ENCODE measurements at regions not wholly inside any gene's neighbourhood (a gene's known extent, or its start where the extent isn't known, plus 50 kb on each side); places are given as distances from the start of the nearest gene placed in this dataset.
"Not testable (repeated sequence)": the region's sequence is repeated elsewhere in the genome, so short reads cannot be mapped to it uniquely, and the experiment has no call there.

DNA sequence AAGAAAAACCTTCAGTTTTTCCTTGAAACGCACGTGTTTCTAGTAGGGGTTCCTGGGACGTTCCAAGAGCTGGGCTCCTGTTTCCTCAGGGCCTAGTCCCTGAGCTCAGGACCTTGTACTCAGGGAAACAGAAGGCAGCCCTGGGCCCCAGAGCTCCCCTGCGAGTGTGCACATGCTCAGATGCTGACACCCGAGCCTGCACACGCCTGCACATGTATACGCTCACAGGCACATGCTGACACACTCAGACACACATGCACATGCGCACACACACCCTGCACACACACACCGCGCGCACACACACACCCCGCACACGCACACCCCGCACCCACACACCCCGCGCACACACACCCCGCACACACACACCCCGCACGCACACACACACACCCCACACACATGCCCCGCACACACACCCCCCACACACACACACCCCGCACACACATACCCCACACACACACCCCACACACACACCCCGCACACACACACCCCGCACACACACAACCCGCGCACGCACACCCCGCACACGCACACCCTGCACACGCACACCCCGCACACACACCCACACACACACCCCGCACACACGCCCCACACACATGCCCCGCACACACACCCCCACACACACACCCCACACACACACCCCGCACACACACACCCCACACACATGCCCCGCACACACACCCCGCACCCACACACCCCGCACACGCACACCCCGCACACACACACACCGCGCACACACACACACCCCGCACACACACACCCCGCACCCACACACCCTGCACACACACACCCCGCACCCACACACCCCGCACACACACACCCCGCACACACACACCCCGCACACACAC is 52.2 kb downstream of the CALML3 start:
- H3K4me3 ChIP-seq (ENCODE audit: low read depth, poor library complexity, severe bottlenecking): no peak overlapping the region
- WGBS, 2 donors: 82 to 85% methylated on average over 30 to 31 of the region's 47 CpGs
- intact Hi-C loops (cut with DNase I; ENCODE audit: low total_unique reads): no loop called here
- TF ChIP-seq, protein P1, sequence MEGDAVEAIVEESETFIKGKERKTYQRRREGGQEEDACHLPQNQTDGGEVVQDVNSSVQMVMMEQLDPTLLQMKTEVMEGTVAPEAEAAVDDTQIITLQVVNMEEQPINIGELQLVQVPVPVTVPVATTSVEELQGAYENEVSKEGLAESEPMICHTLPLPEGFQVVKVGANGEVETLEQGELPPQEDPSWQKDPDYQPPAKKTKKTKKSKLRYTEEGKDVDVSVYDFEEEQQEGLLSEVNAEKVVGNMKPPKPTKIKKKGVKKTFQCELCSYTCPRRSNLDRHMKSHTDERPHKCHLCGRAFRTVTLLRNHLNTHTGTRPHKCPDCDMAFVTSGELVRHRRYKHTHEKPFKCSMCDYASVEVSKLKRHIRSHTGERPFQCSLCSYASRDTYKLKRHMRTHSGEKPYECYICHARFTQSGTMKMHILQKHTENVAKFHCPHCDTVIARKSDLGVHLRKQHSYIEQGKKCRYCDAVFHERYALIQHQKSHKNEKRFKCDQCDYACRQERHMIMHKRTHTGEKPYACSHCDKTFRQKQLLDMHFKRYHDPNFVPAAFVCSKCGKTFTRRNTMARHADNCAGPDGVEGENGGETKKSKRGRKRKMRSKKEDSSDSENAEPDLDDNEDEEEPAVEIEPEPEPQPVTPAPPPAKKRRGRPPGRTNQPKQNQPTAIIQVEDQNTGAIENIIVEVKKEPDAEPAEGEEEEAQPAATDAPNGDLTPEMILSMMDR (IDR thresholded peaks at IDR 0.05): no peak
- TF ChIP-seq POLR2A (IDR thresholded peaks at IDR 0.05): no peak
- DNase-seq (ENCODE audit: low spot score in 2 of 2): no peak

DNA sequence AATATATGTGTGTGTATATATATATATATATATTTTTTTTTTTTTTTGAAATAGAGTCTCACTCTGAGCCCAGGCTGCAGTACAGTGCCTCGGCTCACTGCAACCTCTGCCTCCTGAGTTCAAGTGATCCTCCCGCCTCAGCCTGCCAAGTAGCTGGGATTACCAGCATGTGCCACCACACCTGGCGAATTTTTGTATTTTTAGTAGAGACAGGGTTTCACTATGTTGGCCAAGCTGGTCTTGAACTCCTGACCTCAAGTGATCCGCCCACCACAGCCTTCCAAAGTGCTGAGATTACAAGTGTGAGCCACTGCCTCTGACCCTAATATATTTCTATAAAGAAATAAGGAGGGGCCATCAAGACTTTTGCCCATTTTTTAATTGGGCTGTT is 55.3 kb downstream of the CALML3 start:
- DNase-seq (ENCODE audit: low spot score in 2 of 2); H3K4me3 ChIP-seq (ENCODE audit: low read depth, poor library complexity, severe bottlenecking); intact Hi-C loops (cut with DNase I; ENCODE audit: low total_unique reads): not testable (repeated sequence)
- 71 to 73% methylated on average over 4 of the region's 4 CpGs for WGBS, 2 donors

GRCh38 chr10:5581670-5582566 is 57.2 kb downstream of the CALML3 start:
- WGBS, 2 donors: 87 to 95% methylated on average over 10 to 11 of the region's 11 CpGs
- intact Hi-C loops (cut with DNase I; ENCODE audit: low total_unique reads): no loop called here
- no peak for TF ChIP-seq POLR2A (IDR thresholded peaks at IDR 0.05)
- TF ChIP-seq, protein P1 (IDR thresholded peaks at IDR 0.05): no peak

DNA sequence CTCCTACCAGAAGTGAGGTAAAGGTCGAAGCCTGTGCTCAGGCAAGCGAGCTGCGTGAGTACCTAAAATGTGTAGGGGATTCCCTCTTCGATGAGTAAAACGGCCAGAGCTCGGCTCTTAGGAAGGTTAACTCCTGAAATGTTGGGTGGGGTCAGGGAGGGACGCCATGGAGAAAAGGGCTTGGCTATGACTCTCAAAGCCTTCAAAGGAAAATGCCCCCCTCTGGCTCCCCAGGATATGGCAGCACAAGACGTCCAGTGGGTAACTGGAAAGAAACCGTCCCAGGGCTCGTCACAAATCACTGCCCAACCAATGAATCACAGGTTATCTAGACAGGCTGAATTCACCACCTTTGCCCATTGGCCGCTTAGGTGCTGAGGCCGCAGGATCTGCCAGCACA is 58.0 kb downstream of the CALML3 start:
- intact Hi-C loops (cut with DNase I; ENCODE audit: low total_unique reads): no loop called here
- TF ChIP-seq, protein P1 (IDR thresholded peaks at IDR 0.05): no peak
- no peak for TF ChIP-seq POLR2A (IDR thresholded peaks at IDR 0.05)
- H3K4me3 ChIP-seq (ENCODE audit: low read depth, poor library complexity, severe bottlenecking): no peak overlapping the region
- no peak for DNase-seq (ENCODE audit: low spot score in 2 of 2)
- 76 to 84% methylated on average over 12 of the region's 12 CpGs for WGBS, 2 donors

More at GRCh38 chr10:5581670-5582566, 57.2 kb downstream of the CALML3 start:
- H3K4me3 ChIP-seq (ENCODE audit: low read depth, poor library complexity, severe bottlenecking): no peak overlapping the region
- DNase-seq (ENCODE audit: low spot score in 2 of 2): no peak

DNA sequence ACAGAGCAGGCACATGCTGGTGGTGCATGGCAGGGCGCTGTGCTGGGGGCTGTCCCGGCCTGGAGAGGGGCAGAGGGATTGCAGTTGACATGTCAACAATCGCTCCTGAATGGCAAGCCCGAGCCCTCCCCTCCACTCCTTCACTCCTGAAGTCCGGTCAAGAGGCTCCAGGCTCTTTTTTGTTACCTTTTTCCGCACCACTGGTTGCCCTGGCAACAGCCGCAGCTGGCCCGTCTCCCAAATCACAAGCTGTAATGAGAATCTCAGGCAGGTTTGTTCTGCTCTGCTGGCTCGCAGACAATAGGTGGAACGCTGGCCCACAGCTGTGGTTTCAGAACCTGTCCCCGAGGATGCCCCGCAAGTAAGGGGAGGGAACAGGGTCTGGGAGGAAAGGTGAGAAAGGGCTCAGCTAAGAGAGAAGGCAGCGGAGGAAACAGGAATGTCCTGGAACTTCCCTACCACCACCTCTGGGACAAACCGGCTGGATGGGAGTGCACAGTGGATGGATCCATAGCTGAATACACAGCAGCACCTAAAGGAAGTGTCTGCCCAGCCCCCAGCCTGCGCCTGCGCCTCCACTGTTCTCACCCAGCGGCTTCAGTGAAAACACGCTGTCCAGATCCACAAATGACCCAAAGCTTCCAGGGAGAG is 58.9 kb downstream of the CALML3 start:
- no peak for DNase-seq (ENCODE audit: low spot score in 2 of 2)
- TF ChIP-seq, protein P1 (IDR thresholded peaks at IDR 0.05): no peak
- TF ChIP-seq POLR2A (IDR thresholded peaks at IDR 0.05): no peak
- H3K4me3 ChIP-seq (ENCODE audit: low read depth, poor library complexity, severe bottlenecking): no peak overlapping the region
- intact Hi-C loops (cut with DNase I; ENCODE audit: low total_unique reads): loop anchor here (2.0 kb wide), 1 partner anchor 35 kb away; no protein-coding TSS in a partner anchor
- WGBS, 2 donors: 45 to 50% methylated on average over 18 of the region's 18 CpGs
